GM12891 (cell line): ENCODE measurements at regions not wholly inside any gene's neighbourhood (a gene's known extent, or its start where the extent isn't known, plus 50 kb on each side); places are given as distances from the start of the nearest gene placed in this dataset.

Source experiments
- PAX5 ChIP-seq: IDR thresholded peaks from 2 replicates; pipeline ENCODE4 v1.6.1; 2011; ENCODE audit warnings: low read length, moderate library complexity, mild to moderate bottlenecking; ENCODE audit not compliant: insufficient read depth, severe bottlenecking
- POLR2A ChIP-seq: IDR thresholded peaks from 2 replicates; pipeline ENCODE4 v1.6.1; 2011; ENCODE audit warnings: low read depth, low read length, control low read depth
- POLR2AphosphoS5 ChIP-seq: IDR thresholded peaks from 2 replicates; pipeline ENCODE4 v1.6.1; 2011; ENCODE audit warnings: low read depth, low read length, control low read depth
- SPI1 ChIP-seq: IDR thresholded peaks from 2 replicates; pipeline ENCODE4 v1.6.1; 2011; ENCODE audit warnings: low read depth, low read length, control low read depth
- TAF1 ChIP-seq: IDR thresholded peaks from 2 replicates; pipeline ENCODE4 v1.6.1; 2011; ENCODE audit warnings: low read depth, low read length, control low read depth

DNA sequence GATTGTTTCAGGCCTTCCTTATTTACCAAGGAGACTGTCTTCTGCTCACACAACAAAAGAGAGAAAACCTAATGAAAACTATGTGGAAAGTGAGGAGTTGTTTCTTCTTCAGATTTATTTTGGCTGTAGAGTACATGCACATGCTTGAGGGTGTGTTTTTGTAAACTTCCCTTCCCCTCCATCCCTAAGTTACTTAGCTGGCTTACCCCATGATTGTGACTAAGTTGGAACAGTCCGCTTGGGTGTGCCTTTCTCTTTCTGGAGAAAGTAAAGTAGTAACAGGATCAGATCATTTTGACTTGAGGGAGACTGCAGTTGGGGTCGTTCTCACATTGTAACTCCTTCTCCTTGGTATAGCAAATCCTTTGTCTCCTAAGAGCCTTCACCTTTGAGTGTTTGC lies 155.9 kb downstream of the RTL9 start:
- TF ChIP-seq POLR2A (no peak), SPI1 (no peak), TAF1 (no peak), POLR2AphosphoS5 (no peak), PAX5 (no peak)
